Parathyroid adenoma (tissue), 2 donors: ENCODE measurements at regions not wholly inside any gene's neighbourhood (a gene's known extent, or its start where the extent isn't known, plus 50 kb on each side); places are given as distances from the start of the nearest gene placed in this dataset.

Experiments
- H2AFZ ChIP-seq: fragments of 300-600 bp; sonication (generic); one replicate; pipeline ENCODE4 v1.7.0; 2017; ENCODE audit warnings: antibody characterized with exemption, mild to moderate bottlenecking
- H3K27ac ChIP-seq: fragments of 300-600 bp; sonication (generic); one replicate; pipeline ENCODE4 v1.7.0; 2017
- H3K27me3 ChIP-seq: fragments of 300-600 bp; sonication (generic); one replicate; pipeline ENCODE4 v1.7.0; 2017; ENCODE audit warnings: low read length; ENCODE audit not compliant: control insufficient read depth, insufficient read depth
- H3K36me3 ChIP-seq: fragments of 300-600 bp; sonication (generic); one replicate; pipeline ENCODE4 v1.7.0; 2017; ENCODE audit warnings: low read length; ENCODE audit not compliant: control insufficient read depth, insufficient read depth
- H3K4me1 ChIP-seq: fragments of 300-600 bp; sonication (generic); one replicate; pipeline ENCODE4 v1.7.0; 2017; ENCODE audit warnings: control low read depth
- H3K4me2 ChIP-seq: fragments of 300-600 bp; sonication (generic); one replicate; pipeline ENCODE4 v1.7.0; 2017; ENCODE audit warnings: low read length
- H3K4me3 ChIP-seq: fragments of 300-600 bp; sonication (generic); one replicate; pipeline ENCODE4 v1.7.0; 2017; ENCODE audit warnings: low read depth, low read length
- H3K79me2 ChIP-seq: fragments of 300-600 bp; sonication (generic); one replicate; pipeline ENCODE4 v1.7.0; 2017; ENCODE audit warnings: control low read depth
- H3K9ac ChIP-seq: fragments of 300-600 bp; sonication (generic); one replicate; pipeline ENCODE4 v1.7.0; 2017; ENCODE audit warnings: mild to moderate bottlenecking
- H3K9me3 ChIP-seq: fragments of 300-600 bp; sonication (generic); one replicate; pipeline ENCODE4 v1.7.0; 2017; ENCODE audit warnings: low read length; ENCODE audit not compliant: control insufficient read depth
- CTCF ChIP-seq: fragments of 300-600 bp; sonication (generic); IDR thresholded peaks from one replicate; pipeline ENCODE4 v1.7.0; 2017; ENCODE audit warnings: antibody characterized with exemption, mild to moderate bottlenecking
- donor health status: primary hyperparathyroidism.

GRCh38 chr3:4011166-4011565, 211.9 kb downstream of the LRRN1 start:
- H3K9ac ChIP-seq = no peak overlapping the region
- no peak overlapping the region for H3K27ac ChIP-seq
- H3K4me3 ChIP-seq = no peak overlapping the region
- H3K4me1 ChIP-seq = peaks cover 9% of the 10 kb centered on the region
- H3K9me3 ChIP-seq = no peaks in the 10 kb centered on the region
- no peak overlapping the region for H3K4me2 ChIP-seq
- TF ChIP-seq CTCF = no peak
- no peak overlapping the region for H2AFZ ChIP-seq
- no peaks in the 10 kb centered on the region for H3K27me3 ChIP-seq
- H3K36me3 ChIP-seq = no peaks in the 10 kb centered on the region
- no peaks in the 10 kb centered on the region for H3K79me2 ChIP-seq

DNA sequence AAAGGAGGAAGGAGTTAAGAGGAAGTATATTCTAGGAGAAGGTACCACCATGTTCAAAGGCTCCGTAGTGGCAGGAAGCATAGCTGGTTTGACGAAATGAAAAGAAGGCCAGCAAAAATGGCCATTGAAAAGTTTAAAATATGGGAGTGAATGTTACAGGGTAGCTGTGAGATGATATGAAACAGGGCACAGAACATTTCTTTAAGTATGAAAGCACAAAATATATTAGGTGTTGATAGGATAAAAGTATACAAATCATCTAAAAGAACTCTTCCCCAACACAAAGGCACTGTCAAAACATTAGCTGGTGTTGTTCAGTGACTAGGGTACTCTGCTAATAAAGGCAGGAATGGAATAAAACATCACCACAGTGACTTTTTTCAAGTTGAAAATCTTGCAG, 216.2 kb downstream of the LRRN1 start:
- Histone ChIP-seq H3K4me1 (peaks cover 6% of the 10 kb centered on the region), H3K9ac (no peak overlapping the region), H3K9me3 (no peaks in the 10 kb centered on the region), H3K27me3 (no peaks in the 10 kb centered on the region), H3K27ac (no peak overlapping the region), H3K4me2 (no peak overlapping the region), H3K79me2 (no peaks in the 10 kb centered on the region), H3K36me3 (no peaks in the 10 kb centered on the region), H3K4me3 (no peak overlapping the region), H2AFZ (peak overlapping the region; percentile 25)
- no peak for TF ChIP-seq CTCF

- Histone ChIP-seq H3K4me3 (no peak overlapping the region), H3K9ac (no peak overlapping the region), H3K27ac (no peak overlapping the region), H2AFZ (no peak overlapping the region), H3K4me2 (no peak overlapping the region), H3K9me3 (no peaks in the 10 kb centered on the region), H3K79me2 (no peaks in the 10 kb centered on the region), H3K36me3 (no peaks in the 10 kb centered on the region), H3K4me1 (peaks cover 6% of the 10 kb centered on the region), H3K27me3 (no peaks in the 10 kb centered on the region)
- TF ChIP-seq CTCF = no peak
These were observed 220.3 kb downstream of the LRRN1 start for GRCh38 chr3:4019501-4019900.

DNA sequence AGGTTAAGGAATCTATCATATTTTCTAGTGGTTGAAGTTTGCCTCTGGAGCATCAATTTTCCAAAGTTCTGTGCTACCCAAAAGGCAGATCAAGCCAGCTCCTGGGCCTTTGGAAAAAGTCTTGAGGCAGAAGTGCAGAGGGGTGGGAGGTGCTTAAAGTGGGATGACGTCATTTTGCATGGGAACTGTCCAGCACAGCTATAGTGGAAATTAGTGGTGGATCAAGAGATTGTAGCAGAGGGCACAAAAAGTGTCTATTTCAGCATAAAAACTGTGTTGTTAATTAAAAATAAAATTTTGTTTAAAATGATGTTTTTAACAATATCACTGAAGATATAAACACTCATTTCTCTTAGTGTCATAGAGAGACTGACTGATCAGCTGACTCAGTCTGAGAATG, 221.9 kb downstream of the LRRN1 start:
- Histone ChIP-seq H3K27ac (no peak overlapping the region), H3K4me1 (peaks cover 2% of the 10 kb centered on the region), H3K27me3 (no peaks in the 10 kb centered on the region), H3K79me2 (no peaks in the 10 kb centered on the region), H3K36me3 (no peaks in the 10 kb centered on the region), H3K9me3 (no peaks in the 10 kb centered on the region), H2AFZ (no peak overlapping the region), H3K9ac (no peak overlapping the region), H3K4me2 (no peak overlapping the region), H3K4me3 (no peak overlapping the region)
- TF ChIP-seq CTCF = no peak

DNA sequence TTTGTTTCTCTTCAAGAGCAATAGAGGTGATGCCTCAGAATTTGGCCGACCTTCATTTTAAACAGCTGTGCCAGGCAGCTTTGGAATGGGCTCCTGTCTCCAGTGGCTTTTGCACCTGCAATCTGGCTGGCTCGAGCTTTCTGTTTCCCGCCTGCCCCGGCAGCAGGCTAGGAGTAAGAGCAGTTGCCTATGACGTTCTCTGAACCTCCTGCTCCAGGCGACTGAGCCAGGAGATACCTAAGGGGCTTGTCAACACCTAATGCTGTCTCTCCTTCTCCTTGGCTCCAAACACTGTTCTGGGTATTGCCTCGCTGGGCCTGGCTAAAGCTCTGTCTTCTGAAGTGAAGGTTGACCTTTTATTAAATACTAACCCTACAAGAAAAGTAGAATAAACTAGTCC, 229.9 kb downstream of the LRRN1 start:
- H3K27me3 ChIP-seq = no peaks in the 10 kb centered on the region
- H3K27ac ChIP-seq = no peak overlapping the region
- no peak overlapping the region for H3K9ac ChIP-seq
- TF ChIP-seq CTCF = no peak
- H3K36me3 ChIP-seq = no peaks in the 10 kb centered on the region
- no peak overlapping the region for H2AFZ ChIP-seq
- H3K4me1 ChIP-seq = peaks cover 4% of the 10 kb centered on the region
- no peaks in the 10 kb centered on the region for H3K79me2 ChIP-seq
- H3K4me3 ChIP-seq = no peak overlapping the region
- H3K9me3 ChIP-seq = no peaks in the 10 kb centered on the region
- H3K4me2 ChIP-seq = no peak overlapping the region
